ENCODE measurements at regions not wholly inside any gene's neighbourhood (a gene's known extent, or its start where the extent isn't known, plus 50 kb on each side); places are given as distances from the start of the nearest gene placed in this dataset.

DNA sequence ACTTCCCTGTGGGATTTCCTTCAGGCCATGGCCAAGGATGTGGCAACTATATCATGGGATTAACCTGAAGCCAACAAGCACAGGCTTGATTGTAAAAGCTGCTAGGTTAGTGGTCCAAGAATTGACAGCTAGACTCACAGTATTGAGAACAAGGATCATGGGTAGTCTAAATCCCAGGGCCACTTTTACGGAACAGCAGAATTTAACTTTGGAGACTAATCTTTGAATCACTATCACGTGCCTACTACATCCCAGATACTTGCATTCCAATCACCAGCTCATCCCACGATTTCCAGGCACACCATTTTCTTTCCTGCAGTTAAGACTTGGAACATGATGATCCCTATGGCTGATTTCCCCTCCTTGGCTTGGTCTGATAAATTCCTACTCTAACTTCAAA, 65.6 kb upstream of the ADO start:
- H3K4me3 ChIP-seq, result no peak overlapping the region
- no peaks in the 10 kb centered on the region for H3K9me3 ChIP-seq
- DNase-seq (ENCODE audit: low spot score), result no peak
- no peaks in the 10 kb centered on the region for H3K4me1 ChIP-seq (replicated peaks)
- TF ChIP-seq POLR2AphosphoS5 (IDR thresholded peaks at IDR 0.05) (no peak), POLR2A (IDR thresholded peaks at IDR 0.05) (no peak)
- TF ChIP-seq, protein P1, sequence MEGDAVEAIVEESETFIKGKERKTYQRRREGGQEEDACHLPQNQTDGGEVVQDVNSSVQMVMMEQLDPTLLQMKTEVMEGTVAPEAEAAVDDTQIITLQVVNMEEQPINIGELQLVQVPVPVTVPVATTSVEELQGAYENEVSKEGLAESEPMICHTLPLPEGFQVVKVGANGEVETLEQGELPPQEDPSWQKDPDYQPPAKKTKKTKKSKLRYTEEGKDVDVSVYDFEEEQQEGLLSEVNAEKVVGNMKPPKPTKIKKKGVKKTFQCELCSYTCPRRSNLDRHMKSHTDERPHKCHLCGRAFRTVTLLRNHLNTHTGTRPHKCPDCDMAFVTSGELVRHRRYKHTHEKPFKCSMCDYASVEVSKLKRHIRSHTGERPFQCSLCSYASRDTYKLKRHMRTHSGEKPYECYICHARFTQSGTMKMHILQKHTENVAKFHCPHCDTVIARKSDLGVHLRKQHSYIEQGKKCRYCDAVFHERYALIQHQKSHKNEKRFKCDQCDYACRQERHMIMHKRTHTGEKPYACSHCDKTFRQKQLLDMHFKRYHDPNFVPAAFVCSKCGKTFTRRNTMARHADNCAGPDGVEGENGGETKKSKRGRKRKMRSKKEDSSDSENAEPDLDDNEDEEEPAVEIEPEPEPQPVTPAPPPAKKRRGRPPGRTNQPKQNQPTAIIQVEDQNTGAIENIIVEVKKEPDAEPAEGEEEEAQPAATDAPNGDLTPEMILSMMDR (IDR thresholded peaks at IDR 0.05), result no peak
- no peak overlapping the region for H3K27ac ChIP-seq
- H3K36me3 ChIP-seq, result no peaks in the 10 kb centered on the region
- WGBS, result 77% methylated on average over 3 of the region's 3 CpGs
- H3K27me3 ChIP-seq (replicated peaks; ENCODE audit: insufficient read depth), result no peaks in the 10 kb centered on the region
- intact Hi-C loops (cut with DNase I), result no loop called here

DNA sequence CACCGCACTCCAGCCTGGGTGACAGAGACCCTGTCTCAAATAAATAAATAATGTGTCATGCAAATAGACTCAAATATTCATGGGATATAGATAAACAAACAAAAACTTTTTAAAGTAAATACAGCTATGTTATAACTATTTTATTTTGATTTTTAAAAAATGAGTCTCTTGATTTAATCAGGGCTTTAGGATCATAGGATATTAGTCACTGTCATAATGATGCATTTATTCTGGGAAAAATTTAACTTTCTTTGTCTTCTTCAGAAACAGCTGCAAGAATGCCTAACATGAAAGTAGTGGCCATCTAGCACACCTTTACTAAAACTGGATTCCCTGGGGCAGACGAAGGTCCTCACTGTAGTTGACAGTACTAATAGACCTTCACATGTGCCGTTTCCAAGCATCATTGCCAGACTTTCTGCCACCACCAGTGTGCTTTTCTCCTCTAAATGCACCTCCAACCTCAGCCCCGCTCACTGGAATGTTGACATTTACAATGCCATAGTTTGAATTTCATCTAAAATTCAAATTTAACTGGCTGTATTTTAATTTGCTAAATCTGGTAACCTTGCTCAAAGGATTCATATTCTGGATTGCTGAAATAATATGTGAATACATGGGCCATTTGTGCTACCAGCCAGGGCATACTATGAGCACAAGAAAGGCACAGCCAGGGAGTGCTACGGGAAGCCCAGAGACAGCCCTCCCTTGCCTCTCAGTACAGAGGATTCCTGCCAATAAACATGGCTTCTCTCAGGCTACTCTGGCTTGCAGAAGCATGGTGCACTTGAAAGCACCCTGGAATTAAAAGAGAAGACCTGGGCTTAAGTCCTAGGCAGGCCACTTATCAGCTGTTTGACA, 63.4 kb upstream of the ADO start:
- 70% methylated on average over 5 of the region's 5 CpGs for WGBS
- no peak for DNase-seq (ENCODE audit: low spot score)
- intact Hi-C loops (cut with DNase I), result no loop called here

DNA sequence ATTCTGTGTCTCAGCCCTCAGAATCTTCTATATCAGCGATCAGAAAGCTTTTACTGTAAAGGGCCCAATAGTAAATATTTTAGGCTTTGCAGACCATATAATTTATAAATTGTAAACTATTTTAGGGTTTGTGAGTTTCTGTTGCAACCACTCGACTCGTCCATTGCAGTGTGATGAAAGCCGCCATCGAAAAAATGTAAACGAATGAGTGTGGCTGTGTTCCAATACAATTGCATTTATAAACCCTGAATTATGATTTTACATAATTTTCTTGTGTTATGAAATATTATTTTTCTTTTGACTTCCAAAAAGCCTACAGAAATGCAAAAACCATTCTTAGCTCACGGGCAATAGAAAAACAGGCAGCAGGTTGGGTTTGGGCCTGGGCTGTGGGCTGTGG, 62.5 kb upstream of the ADO start:
- WGBS, result 92% methylated on average over 7 of the region's 7 CpGs

More for the DNA sequence above, 63.4 kb upstream of the ADO start:
- Histone ChIP-seq H3K36me3 (no peaks in the 10 kb centered on the region), H3K9me3 (no peaks in the 10 kb centered on the region), H3K4me3 (no peak overlapping the region), H3K4me1 (replicated peaks) (no peaks in the 10 kb centered on the region), H3K27ac (no peak overlapping the region), H3K27me3 (replicated peaks; ENCODE audit: insufficient read depth) (no peaks in the 10 kb centered on the region)
- no peak for TF ChIP-seq POLR2AphosphoS5 (IDR thresholded peaks at IDR 0.05)
- TF ChIP-seq, protein P1 (IDR thresholded peaks at IDR 0.05), result no peak
- TF ChIP-seq POLR2A (IDR thresholded peaks at IDR 0.05), result no peak

DNA sequence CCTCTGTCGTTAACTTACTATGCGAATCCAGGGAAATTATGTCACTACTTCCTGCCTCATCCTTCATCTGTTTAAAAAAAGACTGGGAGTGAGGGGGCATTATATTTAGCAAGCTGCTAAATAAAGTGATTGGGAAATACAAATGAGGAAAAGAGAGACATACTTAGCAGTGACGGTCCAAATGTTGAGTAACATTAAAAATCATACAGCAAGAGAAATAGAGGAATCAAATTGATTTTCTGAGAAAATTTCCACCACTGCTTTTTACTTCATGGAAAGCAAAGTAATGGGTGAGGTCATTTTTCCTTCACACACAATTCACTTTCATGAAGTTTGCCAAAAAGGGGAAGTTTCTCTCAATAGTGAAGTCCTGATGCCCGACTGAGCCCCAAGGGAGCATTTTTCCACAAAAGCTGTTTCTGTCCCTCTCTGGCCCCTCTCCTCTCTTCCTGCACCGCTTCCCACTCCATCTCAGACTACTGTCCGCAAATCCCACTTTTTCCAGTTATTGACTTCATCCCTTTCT, 61.9 kb upstream of the ADO start:
- Histone ChIP-seq H3K9me3 (no peaks in the 10 kb centered on the region), H3K4me1 (replicated peaks) (no peaks in the 10 kb centered on the region), H3K4me3 (no peak overlapping the region), H3K36me3 (no peaks in the 10 kb centered on the region), H3K27me3 (replicated peaks; ENCODE audit: insufficient read depth) (no peaks in the 10 kb centered on the region), H3K27ac (no peak overlapping the region)
- DNase-seq (ENCODE audit: low spot score), result no peak
- 80% methylated on average over 6 of the region's 6 CpGs for WGBS
- no peak for TF ChIP-seq POLR2AphosphoS5 (IDR thresholded peaks at IDR 0.05)
- no peak for TF ChIP-seq POLR2A (IDR thresholded peaks at IDR 0.05)
- TF ChIP-seq, protein P1 (IDR thresholded peaks at IDR 0.05), result no peak
- intact Hi-C loops (cut with DNase I), result no loop called here

More for the DNA sequence above, 62.5 kb upstream of the ADO start:
- H3K4me1 ChIP-seq (replicated peaks), result no peaks in the 10 kb centered on the region
- no peaks in the 10 kb centered on the region for H3K9me3 ChIP-seq
- intact Hi-C loops (cut with DNase I), result no loop called here
- no peaks in the 10 kb centered on the region for H3K27me3 ChIP-seq (replicated peaks; ENCODE audit: insufficient read depth)
- no peaks in the 10 kb centered on the region for H3K36me3 ChIP-seq
- DNase-seq (ENCODE audit: low spot score), result no peak
- TF ChIP-seq POLR2AphosphoS5 (IDR thresholded peaks at IDR 0.05) (no peak), POLR2A (IDR thresholded peaks at IDR 0.05) (no peak)
- TF ChIP-seq, protein P1 (IDR thresholded peaks at IDR 0.05), result no peak
- H3K4me3 ChIP-seq, result no peak overlapping the region
- no peak overlapping the region for H3K27ac ChIP-seq

DNA sequence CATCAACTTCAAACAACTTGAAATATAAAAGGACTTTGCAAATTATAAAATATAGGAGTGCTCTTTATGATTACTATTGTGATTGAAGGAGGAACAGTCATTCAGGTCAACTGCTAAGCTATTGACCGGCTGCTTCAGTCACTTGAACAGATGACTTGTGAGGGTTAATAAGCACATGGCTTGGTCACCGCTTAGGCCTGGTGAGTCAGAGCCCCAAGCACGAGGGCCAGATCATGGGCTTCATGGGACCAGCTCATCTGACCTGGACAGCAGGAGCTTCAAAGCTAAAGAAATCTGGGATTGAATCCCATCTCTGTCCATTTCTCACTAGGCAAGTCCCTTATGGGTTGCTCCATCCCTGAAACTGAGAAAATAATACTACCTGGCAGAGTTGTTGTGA, 60.4 kb upstream of the ADO start:
- Histone ChIP-seq H3K4me1 (replicated peaks) (no peaks in the 10 kb centered on the region), H3K27me3 (replicated peaks; ENCODE audit: insufficient read depth) (no peaks in the 10 kb centered on the region), H3K9me3 (no peaks in the 10 kb centered on the region), H3K4me3 (no peak overlapping the region), H3K27ac (no peak overlapping the region), H3K36me3 (no peaks in the 10 kb centered on the region)
- WGBS, result 74% methylated on average over 3 of the region's 3 CpGs
- DNase-seq (ENCODE audit: low spot score), result no peak
- TF ChIP-seq POLR2AphosphoS5 (IDR thresholded peaks at IDR 0.05) (no peak), POLR2A (IDR thresholded peaks at IDR 0.05) (no peak)
- TF ChIP-seq, protein P1 (IDR thresholded peaks at IDR 0.05), result no peak
- intact Hi-C loops (cut with DNase I), result no loop called here
